DND-41 (cell line): ENCODE measurements at regions not wholly inside any gene's neighbourhood (a gene's known extent, or its start where the extent isn't known, plus 50 kb on each side); places are given as distances from the start of the nearest gene placed in this dataset.

Experiments
- ATAC-seq: fragments of 200-7000 bp; cut with Tn5 transposase; 3 replicates; pipeline ENCODE4 v1.9.1; 2021; ENCODE audit warnings: low read depth; ENCODE audit not compliant: insufficient read depth
- DNase-seq: peaks from one replicate; pipeline ENCODE4 v3.0.0-alpha.2; 2020
- H2AFZ ChIP-seq: 2 replicates; pipeline ENCODE4 v1.6.0; 2012; ENCODE audit warnings: low read depth, low read length
- H3K27ac ChIP-seq: 2 replicates; pipeline ENCODE4 v1.5.1; 2012; ENCODE audit warnings: low read length, inconsistent platforms
- H3K27me3 ChIP-seq: fragments of 200-600 bp; sonication (generic); 2 replicates; pipeline ENCODE4 v1.6.0; 2012; ENCODE audit warnings: low read length, mild to moderate bottlenecking, inconsistent platforms; ENCODE audit not compliant: insufficient read depth, poor library complexity
- H3K36me3 ChIP-seq: 2 replicates; pipeline ENCODE4 v1.5.1; 2012; ENCODE audit warnings: low read length, inconsistent platforms; ENCODE audit not compliant: insufficient read depth
- H3K4me1 ChIP-seq: 2 replicates; pipeline ENCODE4 v1.5.1; 2012; ENCODE audit warnings: mild to moderate bottlenecking, low read length; ENCODE audit not compliant: insufficient read depth
- H3K4me2 ChIP-seq: 2 replicates; pipeline ENCODE4 v1.6.0; 2012; ENCODE audit warnings: mild to moderate bottlenecking, moderate library complexity, low read length, inconsistent platforms; ENCODE audit not compliant: insufficient read depth
- H3K4me3 ChIP-seq, 2 experiments: fragments of 200-600 bp in 1 of 2; shearing (Covaris generic) in 1 of 2; 2 replicates each; pipeline ENCODE4 v1.5.1; 2012 to 2016; ENCODE audit warnings: inconsistent platforms in 2 of 2, low read length in 2 of 2, mild to moderate bottlenecking in 2 of 2, low read depth in 1 of 2, moderate library complexity in 1 of 2
- H3K79me2 ChIP-seq: 2 replicates; pipeline ENCODE4 v1.6.0; 2012; ENCODE audit warnings: low read length, inconsistent platforms; ENCODE audit not compliant: insufficient read depth
- H3K9ac ChIP-seq: 2 replicates; pipeline ENCODE4 v1.6.0; 2012; ENCODE audit warnings: low read depth, mild to moderate bottlenecking, inconsistent platforms, low read length, moderate library complexity
- H3K9me3 ChIP-seq: 2 replicates; pipeline ENCODE4 v1.5.1; 2012; ENCODE audit warnings: low read length, moderate library complexity, mild to moderate bottlenecking, inconsistent platforms; ENCODE audit not compliant: insufficient read depth, severe bottlenecking
- H4K20me1 ChIP-seq: 2 replicates; pipeline ENCODE4 v1.6.0; 2012; ENCODE audit warnings: low read length; ENCODE audit not compliant: insufficient read depth
- EZH2 ChIP-seq: IDR thresholded peaks from 3 replicates; pipeline ENCODE4 v1.6.1; 2012; ENCODE audit warnings: borderline replicate concordance, low read depth, mild to moderate bottlenecking, moderate library complexity, low read length, inconsistent platforms; ENCODE audit not compliant: severe bottlenecking
- TF ChIP-seq, protein P1 (sequence below): IDR thresholded peaks from 2 replicates; pipeline ENCODE4 v1.5.1; 2012; ENCODE audit warnings: borderline replicate concordance, low read length, moderate library complexity, mild to moderate bottlenecking; ENCODE audit not compliant: poor library complexity, severe bottlenecking; ENCODE audit errors: extremely low read depth

DNA sequence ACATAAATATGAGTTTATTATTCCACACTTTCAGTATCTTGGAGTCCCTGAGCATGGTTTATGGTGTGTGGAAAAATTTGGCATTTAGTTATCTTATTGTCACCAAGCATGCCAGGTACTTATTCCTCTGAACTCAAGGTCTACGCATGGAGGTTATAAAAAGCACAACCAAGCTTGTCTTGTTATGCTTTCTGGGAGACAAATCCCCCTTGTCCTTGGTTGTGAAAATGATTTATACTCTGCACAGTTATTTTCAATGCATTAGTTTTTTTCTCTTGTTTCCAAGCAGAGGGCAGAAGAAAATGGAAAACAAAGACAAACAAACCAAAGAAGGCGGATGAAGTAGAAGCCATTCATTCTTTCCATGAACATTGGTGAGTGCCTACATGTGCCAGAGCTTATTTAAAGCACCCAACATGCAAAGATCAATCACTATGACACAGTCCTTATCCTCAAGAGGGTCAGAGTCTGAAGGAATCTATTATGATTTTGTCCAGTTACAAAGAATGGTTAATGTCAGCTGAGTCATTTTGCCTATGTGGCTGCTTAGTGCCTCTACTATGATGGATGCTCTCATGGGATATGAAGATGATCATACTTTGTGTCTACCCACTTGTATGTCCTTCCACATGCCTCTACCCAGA is 323.1 kb downstream of the TENT4A start:
- no peaks in the 10 kb centered on the region for H3K36me3 ChIP-seq
- H3K4me3 ChIP-seq = no peak overlapping the region
- TF ChIP-seq, protein P1, sequence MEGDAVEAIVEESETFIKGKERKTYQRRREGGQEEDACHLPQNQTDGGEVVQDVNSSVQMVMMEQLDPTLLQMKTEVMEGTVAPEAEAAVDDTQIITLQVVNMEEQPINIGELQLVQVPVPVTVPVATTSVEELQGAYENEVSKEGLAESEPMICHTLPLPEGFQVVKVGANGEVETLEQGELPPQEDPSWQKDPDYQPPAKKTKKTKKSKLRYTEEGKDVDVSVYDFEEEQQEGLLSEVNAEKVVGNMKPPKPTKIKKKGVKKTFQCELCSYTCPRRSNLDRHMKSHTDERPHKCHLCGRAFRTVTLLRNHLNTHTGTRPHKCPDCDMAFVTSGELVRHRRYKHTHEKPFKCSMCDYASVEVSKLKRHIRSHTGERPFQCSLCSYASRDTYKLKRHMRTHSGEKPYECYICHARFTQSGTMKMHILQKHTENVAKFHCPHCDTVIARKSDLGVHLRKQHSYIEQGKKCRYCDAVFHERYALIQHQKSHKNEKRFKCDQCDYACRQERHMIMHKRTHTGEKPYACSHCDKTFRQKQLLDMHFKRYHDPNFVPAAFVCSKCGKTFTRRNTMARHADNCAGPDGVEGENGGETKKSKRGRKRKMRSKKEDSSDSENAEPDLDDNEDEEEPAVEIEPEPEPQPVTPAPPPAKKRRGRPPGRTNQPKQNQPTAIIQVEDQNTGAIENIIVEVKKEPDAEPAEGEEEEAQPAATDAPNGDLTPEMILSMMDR = no peak
- TF ChIP-seq EZH2 = no peak
- H3K79me2 ChIP-seq = no peaks in the 10 kb centered on the region
- H4K20me1 ChIP-seq = no peaks in the 10 kb centered on the region
- ATAC-seq = no peak
- H3K4me2 ChIP-seq = no peak overlapping the region
- no peaks in the 10 kb centered on the region for H3K4me1 ChIP-seq
- no peaks in the 10 kb centered on the region for H3K9me3 ChIP-seq
- no peaks in the 10 kb centered on the region for H3K27me3 ChIP-seq
- no peak for DNase-seq
- no peak overlapping the region for H3K27ac ChIP-seq
- no peak overlapping the region for H3K9ac ChIP-seq
- H2AFZ ChIP-seq = no peak overlapping the region

DNA sequence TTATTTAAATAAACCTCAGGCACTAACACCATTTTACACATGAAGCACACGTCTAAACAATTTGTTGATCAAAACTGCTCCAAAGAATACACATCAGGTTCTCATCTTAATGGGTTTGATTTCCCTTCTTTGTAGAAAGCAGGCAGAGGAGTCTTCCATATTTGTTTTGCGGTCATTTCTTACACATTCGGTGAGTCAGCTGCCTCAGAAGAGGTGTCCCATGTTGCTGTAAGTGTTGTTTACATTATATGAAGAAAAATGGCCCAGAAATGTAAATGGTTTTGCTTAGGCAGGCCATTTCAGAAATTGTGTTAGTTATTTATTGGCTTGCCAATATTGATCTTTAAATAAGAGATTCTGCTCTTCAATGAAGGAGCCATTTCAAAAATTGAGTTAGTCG is 325.8 kb downstream of the TENT4A start:
- DNase-seq (no peak), ATAC-seq (no peak)
- Histone ChIP-seq H3K4me3 (no peak overlapping the region), H3K9ac (no peak overlapping the region), H3K27ac (no peak overlapping the region), H3K9me3 (no peaks in the 10 kb centered on the region), H3K79me2 (no peaks in the 10 kb centered on the region), H3K36me3 (no peaks in the 10 kb centered on the region), H3K4me2 (no peak overlapping the region), H3K27me3 (no peaks in the 10 kb centered on the region), H3K4me1 (no peaks in the 10 kb centered on the region), H2AFZ (no peak overlapping the region), H4K20me1 (no peaks in the 10 kb centered on the region)
- TF ChIP-seq, protein P1 = no peak
- no peak for TF ChIP-seq EZH2

DNA sequence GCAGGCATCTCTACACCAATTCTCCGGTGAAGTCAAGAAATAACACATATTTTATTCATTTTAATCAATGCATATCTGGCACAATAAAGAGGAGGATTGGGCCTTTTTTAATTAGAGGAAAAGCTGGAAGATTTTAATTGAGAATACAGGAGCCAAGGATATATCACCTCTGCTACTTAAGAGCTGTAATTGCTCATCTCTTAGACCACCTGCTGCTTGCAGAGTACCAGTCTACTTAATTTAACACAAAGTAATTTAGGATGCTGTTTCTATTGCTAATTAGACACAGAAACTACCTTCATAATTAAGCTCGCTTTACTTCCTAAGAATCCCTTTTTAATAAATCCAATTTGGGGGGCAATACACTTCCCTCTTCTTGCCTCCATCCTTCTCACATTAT is 326.9 kb downstream of the TENT4A start:
- Histone ChIP-seq H3K79me2 (no peaks in the 10 kb centered on the region), H3K27me3 (no peaks in the 10 kb centered on the region), H3K9ac (no peak overlapping the region), H3K36me3 (no peaks in the 10 kb centered on the region), H3K9me3 (no peaks in the 10 kb centered on the region), H4K20me1 (no peaks in the 10 kb centered on the region), H3K4me2 (no peak overlapping the region), H3K4me3 (no peak overlapping the region), H2AFZ (no peak overlapping the region), H3K27ac (no peak overlapping the region), H3K4me1 (no peaks in the 10 kb centered on the region)
- DNase-seq = no peak
- no peak for ATAC-seq
- no peak for TF ChIP-seq EZH2

DNA sequence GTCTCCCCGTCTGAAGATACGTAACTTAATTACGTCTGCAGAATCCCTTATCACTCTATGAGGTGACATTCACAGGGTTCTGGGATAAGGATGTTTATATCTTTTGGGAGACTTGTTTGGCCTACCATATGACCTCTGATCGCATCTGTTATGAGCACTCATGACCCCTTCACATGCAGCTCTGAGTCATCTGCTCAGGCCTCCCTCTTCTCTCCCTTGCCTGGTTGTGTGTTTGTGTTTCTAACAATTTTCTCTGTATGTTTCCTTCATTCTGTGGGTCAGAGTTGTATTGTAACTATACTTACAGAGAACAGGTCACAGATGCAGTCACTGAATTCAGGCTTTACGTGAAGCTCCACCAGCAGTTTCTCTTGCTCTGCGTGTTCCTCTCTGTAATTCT is 330.6 kb downstream of the TENT4A start:
- Histone ChIP-seq H3K27ac (no peak overlapping the region), H3K9me3 (no peaks in the 10 kb centered on the region), H3K36me3 (no peaks in the 10 kb centered on the region), H3K4me1 (no peaks in the 10 kb centered on the region), H2AFZ (no peak overlapping the region), H3K27me3 (no peaks in the 10 kb centered on the region), H3K79me2 (no peaks in the 10 kb centered on the region), H3K4me2 (no peak overlapping the region), H3K9ac (no peak overlapping the region), H3K4me3 (no peak overlapping the region), H4K20me1 (no peaks in the 10 kb centered on the region)
- no peak for ATAC-seq
- DNase-seq = no peak
- TF ChIP-seq EZH2 = no peak
- TF ChIP-seq, protein P1 = no peak
